Subcutaneous abdominal adipose tissue (tissue), 5 donors: ENCODE measurements at regions not wholly inside any gene's neighbourhood (a gene's known extent, or its start where the extent isn't known, plus 50 kb on each side); places are given as distances from the start of the nearest gene placed in this dataset.
A peak's percentile ranks its signal among the peaks of the same experiment; 100 is the strongest.

Experiments
- H3K27ac ChIP-seq: one replicate; pipeline ENCODE4 v1.7.0; 2013; ENCODE audit warnings: low read depth, mild to moderate bottlenecking, inconsistent platforms, low read length, moderate library complexity
- H3K27me3 ChIP-seq, 5 donors: one replicate each; pipeline ENCODE4 v1.7.0; 2013; ENCODE audit warnings: low read length in 5 of 5, inconsistent platforms in 1 of 5; ENCODE audit not compliant: control insufficient read depth in 5 of 5, insufficient read depth in 4 of 5
- H3K36me3 ChIP-seq, 5 donors: one replicate each; pipeline ENCODE4 v1.7.0; 2013; ENCODE audit warnings: low read length in 5 of 5; ENCODE audit not compliant: control insufficient read depth in 5 of 5, insufficient read depth in 5 of 5
- H3K4me1 ChIP-seq, 5 donors: one replicate each; pipeline ENCODE4 v1.7.0; 2013; ENCODE audit warnings: low read length in 5 of 5, mild to moderate bottlenecking in 3 of 5, moderate library complexity in 1 of 5; ENCODE audit not compliant: control insufficient read depth in 5 of 5, insufficient read depth in 5 of 5
- H3K4me3 ChIP-seq, 5 donors: one replicate each; pipeline ENCODE4 v1.7.0; 2013; ENCODE audit warnings: low read length in 5 of 5, low read depth in 1 of 5
- H3K9ac ChIP-seq, 5 donors: one replicate each; pipeline ENCODE4 v1.7.0; 2013; ENCODE audit warnings: low read length in 5 of 5, mild to moderate bottlenecking in 4 of 5, moderate library complexity in 3 of 5
- H3K9me3 ChIP-seq, 5 donors: one replicate each; pipeline ENCODE4 v1.7.0; 2013; ENCODE audit warnings: low read length in 5 of 5; ENCODE audit not compliant: control insufficient read depth in 5 of 5
- donor health status: healthy.
- donor health status: healthy.
- donor health status: healthy.
- donor health status: healthy.
- donor health status: healthy.

DNA sequence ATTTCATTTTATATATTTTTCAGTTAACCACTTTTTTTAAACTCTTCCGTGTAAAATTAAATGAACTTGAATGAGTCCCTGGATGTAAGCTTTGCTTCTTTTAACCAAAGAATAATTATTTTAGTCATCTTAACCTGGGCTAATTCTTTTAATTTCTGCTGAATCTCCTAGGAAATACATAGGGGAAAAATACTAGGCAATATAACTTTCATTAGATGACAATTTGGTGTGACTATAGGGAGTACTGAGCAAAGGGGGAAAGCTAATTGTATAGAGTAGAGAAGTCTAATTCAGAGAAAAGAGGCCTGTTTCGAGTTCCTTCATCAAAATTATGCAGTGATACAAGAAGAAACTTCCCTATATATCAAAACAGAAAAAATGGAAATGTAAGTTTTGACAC lies 388.1 kb downstream of the NOVA1 start:
- Histone ChIP-seq H3K36me3 (no peaks in the 10 kb centered on the region), H3K4me3 (no peak overlapping the region), H3K9ac (no peak overlapping the region), H3K9me3 (no peaks in the 10 kb centered on the region), H3K27ac (no peak overlapping the region), H3K27me3 (no peaks in the 10 kb centered on the region), H3K4me1 (peaks cover 0 to 7% (median 5%) of the 10 kb centered on the region in 5 donors)

DNA sequence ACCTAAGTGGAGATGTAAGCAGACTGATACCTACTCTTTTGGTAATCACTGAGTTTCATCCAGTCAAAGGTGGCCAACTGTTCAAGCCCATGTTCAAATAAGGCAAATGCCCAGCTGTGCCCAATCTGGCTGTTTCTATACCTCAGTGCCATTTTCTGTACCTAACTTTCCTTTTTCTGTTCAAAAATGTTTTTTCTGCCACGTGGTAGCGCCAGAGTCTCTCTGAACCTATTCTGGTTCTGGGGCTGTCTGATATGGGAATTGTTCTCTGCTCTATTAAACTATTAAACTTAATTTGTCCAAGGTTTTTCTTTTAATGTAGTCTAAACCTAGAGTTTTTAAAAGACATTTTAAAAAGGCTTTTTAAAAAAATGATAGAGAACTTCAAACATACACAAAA lies 391.2 kb downstream of the NOVA1 start:
- H3K9ac ChIP-seq = no peak overlapping the region
- H3K27ac ChIP-seq = no peak overlapping the region
- H3K4me3 ChIP-seq = no peak overlapping the region
- no peaks in the 10 kb centered on the region for H3K27me3 ChIP-seq
- H3K4me1 ChIP-seq = peaks cover 0 to 8% (median 5%) of the 10 kb centered on the region in 5 donors
- no peaks in the 10 kb centered on the region for H3K36me3 ChIP-seq
- no peaks in the 10 kb centered on the region for H3K9me3 ChIP-seq

DNA sequence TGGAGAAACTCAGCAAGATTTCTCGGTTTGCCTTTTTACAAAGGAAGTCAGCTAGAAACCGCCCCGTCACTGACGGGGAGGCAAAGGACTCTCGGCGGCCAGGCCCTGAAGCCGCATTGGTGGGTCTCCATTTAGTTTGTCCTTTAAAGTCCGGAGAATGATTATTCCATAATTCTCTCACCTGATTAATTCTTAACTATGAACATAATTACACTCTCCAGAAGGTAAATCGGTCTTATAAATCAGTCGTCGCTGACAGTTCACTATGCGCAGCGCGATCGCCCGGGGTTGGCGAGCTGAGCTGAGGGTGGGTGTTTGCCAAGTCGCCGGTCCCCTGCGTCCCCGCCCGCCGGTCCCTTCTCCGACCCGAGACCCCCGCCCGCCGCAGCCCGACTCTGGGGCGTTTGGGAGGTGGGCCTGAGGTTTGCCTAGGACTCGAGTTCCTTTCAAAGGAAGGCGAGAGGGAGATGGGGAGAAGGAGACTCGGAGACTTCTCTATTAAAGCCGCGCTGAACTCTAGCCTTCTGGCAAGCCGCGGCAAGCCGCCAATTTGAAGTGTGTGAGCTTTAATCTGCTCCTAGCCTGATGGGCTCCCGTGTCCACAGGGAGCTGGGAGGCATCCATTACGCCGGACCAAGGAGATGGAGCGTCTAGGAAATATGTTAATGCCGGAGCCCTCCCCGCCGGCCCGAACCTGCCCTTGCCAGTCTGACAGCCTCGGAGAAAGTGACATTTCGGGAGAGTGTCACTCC lies 392.9 kb downstream of the NOVA1 start:
- no peaks in the 10 kb centered on the region for H3K27me3 ChIP-seq
- no peaks in the 10 kb centered on the region for H3K36me3 ChIP-seq
- H3K9me3 ChIP-seq = no peaks in the 10 kb centered on the region
- H3K27ac ChIP-seq = peak overlapping the region; percentile 32
- H3K4me1 ChIP-seq = peaks cover 0 to 8% (median 5%) of the 10 kb centered on the region in 5 donors
- H3K4me3 ChIP-seq = peak overlapping the region; percentile 60 to 73 (median 72)
- peak overlapping the region; percentile 32 to 71 (median 51) for H3K9ac ChIP-seq

DNA sequence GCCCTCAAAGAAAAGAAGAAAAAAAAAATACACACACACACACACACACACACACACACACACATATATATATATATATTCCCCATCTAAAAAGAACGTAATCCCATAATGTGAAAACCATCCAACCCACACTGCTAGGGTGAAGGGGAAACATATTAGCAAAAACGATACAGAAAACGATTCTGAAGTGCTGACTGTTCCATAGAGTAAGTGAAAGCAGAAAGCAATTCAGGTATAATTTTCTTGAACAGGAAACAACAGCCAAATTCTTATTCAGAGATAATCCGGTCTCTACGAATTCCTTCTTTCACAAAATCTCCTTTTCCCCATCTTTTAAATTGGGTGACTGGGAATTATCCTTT lies 393.5 kb downstream of the NOVA1 start:
- no peaks in the 10 kb centered on the region for H3K27me3 ChIP-seq
- H3K9me3 ChIP-seq = no peaks in the 10 kb centered on the region
- peak overlapping the region in 2 of 5 donors; percentile 57 to 71 for H3K9ac ChIP-seq
- H3K4me1 ChIP-seq = peaks cover 0 to 8% (median 5%) of the 10 kb centered on the region in 5 donors
- no peaks in the 10 kb centered on the region for H3K36me3 ChIP-seq
- H3K27ac ChIP-seq = peak overlapping the region; percentile 32
- peak overlapping the region; percentile 60 to 73 (median 72) for H3K4me3 ChIP-seq

DNA sequence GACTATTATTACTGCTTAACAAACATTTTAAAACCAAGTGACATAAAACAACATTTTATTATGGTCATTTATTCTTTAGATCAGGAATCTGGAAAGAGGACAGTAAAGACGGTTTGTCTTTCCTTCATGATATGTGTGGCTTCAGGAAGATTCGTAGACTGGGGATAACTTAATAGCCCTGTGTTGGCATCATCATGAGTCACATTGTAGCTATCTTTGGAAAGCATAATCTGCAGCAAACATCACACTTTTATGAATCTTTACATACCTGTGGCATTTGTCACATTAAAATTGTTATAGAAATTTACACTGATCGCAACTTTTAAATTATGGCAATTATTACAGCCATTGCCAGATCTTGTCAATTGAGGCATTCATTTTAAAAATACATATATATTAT lies 397.1 kb downstream of the NOVA1 start:
- Histone ChIP-seq H3K9me3 (no peaks in the 10 kb centered on the region), H3K27me3 (no peaks in the 10 kb centered on the region)

DNA sequence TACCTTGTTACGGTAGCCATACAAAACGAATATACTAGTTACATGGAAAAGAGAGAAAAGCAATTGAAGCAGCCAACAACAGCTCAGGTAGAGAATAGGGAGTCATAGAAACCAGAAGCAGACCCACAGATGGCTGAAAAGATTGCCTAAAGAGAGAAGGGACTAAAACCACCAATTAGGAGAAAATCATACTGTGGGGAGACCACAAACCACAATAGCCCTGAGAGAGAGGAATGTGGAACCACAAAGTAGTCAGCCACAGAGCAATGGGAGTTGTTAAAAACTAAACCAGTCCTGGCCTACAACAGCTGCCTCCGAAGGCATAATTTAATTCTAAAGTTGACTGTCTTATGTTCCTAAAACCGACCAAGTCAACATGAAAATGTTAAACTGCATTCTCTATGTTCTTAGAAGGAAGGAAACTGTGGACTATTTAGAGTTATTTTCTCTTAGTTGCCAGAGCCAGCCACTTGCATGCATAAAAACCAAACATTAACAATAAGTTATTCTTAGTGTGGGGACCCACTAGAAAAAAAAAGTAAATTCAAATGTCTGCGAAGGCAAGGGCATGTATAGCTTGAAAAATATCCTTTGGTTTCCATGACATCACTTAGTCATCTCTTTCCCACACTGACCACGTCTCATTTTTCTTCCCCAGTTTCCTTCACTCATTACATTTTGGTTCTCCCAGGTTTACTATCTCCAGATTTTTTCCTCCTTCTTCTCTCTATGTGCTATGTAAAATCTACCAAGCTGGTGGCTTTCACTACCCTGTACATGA lies 398.1 kb downstream of the NOVA1 start:
- Histone ChIP-seq H3K9ac (no peak overlapping the region), H3K27ac (no peak overlapping the region), H3K9me3 (no peaks in the 10 kb centered on the region), H3K36me3 (no peaks in the 10 kb centered on the region), H3K27me3 (no peaks in the 10 kb centered on the region), H3K4me1 (peaks cover 0 to 1% (median 0%) of the 10 kb centered on the region in 5 donors), H3K4me3 (no peak overlapping the region)

More for the DNA sequence above, 397.1 kb downstream of the NOVA1 start:
- H3K27ac ChIP-seq = no peak overlapping the region
- no peaks in the 10 kb centered on the region for H3K36me3 ChIP-seq
- H3K9ac ChIP-seq = no peak overlapping the region
- H3K4me1 ChIP-seq = peaks cover 0 to 8% (median 5%) of the 10 kb centered on the region in 5 donors
- no peak overlapping the region for H3K4me3 ChIP-seq

DNA sequence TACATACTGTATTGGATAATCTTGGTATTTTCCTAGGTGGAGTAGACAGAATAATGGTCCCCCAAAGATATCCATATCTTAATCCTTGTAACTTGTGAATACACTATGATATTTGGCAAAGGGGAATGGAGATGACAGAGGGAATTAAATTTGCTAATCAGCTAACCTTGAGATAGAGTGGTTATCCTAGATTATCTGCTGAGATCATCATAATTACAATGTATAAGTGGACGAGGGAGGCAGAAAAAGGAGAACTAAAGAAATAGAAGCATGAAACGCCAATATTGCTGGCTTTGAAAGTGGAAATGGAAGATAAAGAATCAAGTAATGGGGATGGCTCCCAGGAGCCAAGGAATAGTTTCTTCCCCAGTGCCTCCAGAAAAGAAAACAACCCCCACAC lies 398.7 kb downstream of the NOVA1 start:
- H3K36me3 ChIP-seq = no peaks in the 10 kb centered on the region

DNA sequence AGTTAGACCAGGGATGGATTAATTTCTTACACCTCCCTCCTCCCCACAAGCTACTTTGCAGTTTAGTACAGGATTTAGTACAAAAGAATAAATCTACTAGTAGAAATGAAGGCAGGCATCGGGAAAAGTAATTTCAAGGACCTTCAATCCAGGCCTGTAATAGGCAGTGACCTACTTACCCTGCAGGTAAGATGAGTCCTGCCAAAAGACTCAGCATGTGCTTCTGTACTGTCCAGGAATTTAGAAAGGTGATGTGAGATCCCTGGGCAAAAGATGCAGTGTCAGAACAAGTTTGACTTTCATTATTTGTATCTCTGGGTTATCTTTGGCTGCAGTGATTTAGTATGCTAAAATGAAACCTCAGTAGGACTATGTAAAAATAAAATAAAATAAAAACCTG lies 403.0 kb downstream of the NOVA1 start:
- no peak overlapping the region for H3K4me3 ChIP-seq
- no peaks in the 10 kb centered on the region for H3K9me3 ChIP-seq
- H3K9ac ChIP-seq = no peak overlapping the region
- no peaks in the 10 kb centered on the region for H3K4me1 ChIP-seq
- no peak overlapping the region for H3K27ac ChIP-seq
- no peaks in the 10 kb centered on the region for H3K36me3 ChIP-seq
- no peaks in the 10 kb centered on the region for H3K27me3 ChIP-seq

More for the DNA sequence above, 398.7 kb downstream of the NOVA1 start:
- Histone ChIP-seq H3K27me3 (no peaks in the 10 kb centered on the region), H3K9ac (no peak overlapping the region), H3K27ac (no peak overlapping the region), H3K4me3 (no peak overlapping the region), H3K4me1 (no peaks in the 10 kb centered on the region), H3K9me3 (no peaks in the 10 kb centered on the region)

DNA sequence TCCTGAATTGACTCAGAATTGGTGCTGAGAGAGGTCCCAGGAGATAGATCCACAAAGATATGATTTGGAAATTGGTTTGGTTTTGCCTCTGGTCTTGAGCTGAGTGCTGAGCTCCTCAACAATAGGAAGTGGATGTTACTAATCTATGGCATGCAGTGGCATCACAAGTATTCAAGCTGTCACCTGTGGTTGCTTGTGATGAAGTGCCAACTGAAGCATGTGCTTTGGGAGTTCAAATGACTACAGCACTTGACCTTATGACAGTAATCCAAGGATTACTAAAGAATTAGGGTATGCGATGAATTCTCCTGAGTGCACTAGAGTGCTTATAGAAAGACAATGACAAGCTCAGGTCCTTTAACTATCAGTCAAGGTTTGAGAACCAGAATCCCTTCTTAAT lies 406.2 kb downstream of the NOVA1 start:
- H3K27ac ChIP-seq = no peak overlapping the region
- no peaks in the 10 kb centered on the region for H3K9me3 ChIP-seq
- H3K4me3 ChIP-seq = no peak overlapping the region
- no peaks in the 10 kb centered on the region for H3K27me3 ChIP-seq
- no peaks in the 10 kb centered on the region for H3K36me3 ChIP-seq
- H3K9ac ChIP-seq = no peak overlapping the region
- H3K4me1 ChIP-seq = no peaks in the 10 kb centered on the region

DNA sequence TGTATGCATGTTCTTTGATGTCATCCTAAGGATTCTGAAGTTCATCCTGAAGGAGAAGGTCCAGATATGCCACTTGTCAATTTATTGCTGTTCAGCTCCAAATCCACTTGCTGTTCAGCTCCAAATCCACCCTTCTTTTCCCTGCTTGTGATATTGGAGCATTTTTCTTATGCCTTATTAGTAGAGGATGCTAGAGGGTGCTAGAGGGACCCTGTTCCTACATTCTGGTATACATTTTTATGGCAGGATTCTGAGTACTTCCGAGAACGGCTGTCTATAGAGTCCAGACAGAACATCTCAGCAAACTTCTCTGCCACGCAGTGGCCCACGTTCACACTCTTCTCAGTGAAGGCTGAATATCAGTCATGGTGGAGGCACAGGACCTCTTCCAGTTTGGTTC lies 406.7 kb downstream of the NOVA1 start:
- H3K9me3 ChIP-seq = no peaks in the 10 kb centered on the region
- no peaks in the 10 kb centered on the region for H3K36me3 ChIP-seq
- no peaks in the 10 kb centered on the region for H3K4me1 ChIP-seq
- H3K27me3 ChIP-seq = no peaks in the 10 kb centered on the region
- H3K4me3 ChIP-seq = no peak overlapping the region
- no peak overlapping the region for H3K9ac ChIP-seq
- no peak overlapping the region for H3K27ac ChIP-seq
